HCT116 (cell line): ENCODE measurements at regions not wholly inside any gene's neighbourhood (a gene's known extent, or its start where the extent isn't known, plus 50 kb on each side); places are given as distances from the start of the nearest gene placed in this dataset.

ENCODE experiments used
- ATAC-seq: fragments of 200-7000 bp; cut with Tn5 transposase; 2 replicates; pipeline ENCODE4 v1.9.1; 2020; ENCODE audit warnings: mild to moderate bottlenecking, moderate library complexity
- BruUV-seq: library from RNA; stranded (reverse); fragments of 400-500 nt; replicated peaks from 2 replicates; lab custom pipeline; 2021; lab: Mats Ljungman, UMichigan
- CTCF ChIA-PET: fragments of 300-600 bp; sonication (Branson Sonifier 250); formaldehyde crosslinking; loops from one replicate; lab custom pipeline; 2021; ENCODE audit warnings: antibody characterized with exemption; lab: Charles Lee
- POLR2A ChIA-PET: fragments of 300-600, 350-600 bp; sonication (Branson Sonifier 250); formaldehyde crosslinking; loops from one replicate; lab custom pipeline; 2021; ENCODE audit warnings: antibody characterized with exemption; lab: Charles Lee
- RAD21 ChIA-PET, 2 experiments: fragments of 300-600 bp; sonication (Branson Sonifier 250); formaldehyde crosslinking; loops; one replicate each; lab custom pipeline; 2023; ENCODE audit warnings: low total read pairs in 2 of 2; ENCODE audit not compliant: uncharacterized antibody in 2 of 2, unreplicated experiment in 2 of 2, low non-redundant PET in 1 of 2; lab: Charles Lee
- DNase-seq: peaks from one replicate; pipeline ENCODE4 v3.0.0-alpha.2; 2010; ENCODE audit warnings: low read depth, low spot score
- H2AFZ ChIP-seq: fragments of 200-600 bp; shearing (Covaris generic), sonication (generic); 2 replicates; pipeline ENCODE4 v1.6.1; 2017; ENCODE audit warnings: low read depth, mixed run types, mixed read lengths, antibody characterized with exemption, low read length; ENCODE audit not compliant: poor library complexity, severe bottlenecking
- H3K27ac ChIP-seq: 2 replicates; pipeline ENCODE4 v1.5.1; 2012; ENCODE audit warnings: low read depth, low read length
- H3K27me3 ChIP-seq: fragments of 200-600 bp; sonication (generic); 2 replicates; pipeline ENCODE4 v1.6.1; 2016; ENCODE audit warnings: mixed run types, low read length, mixed read lengths; ENCODE audit not compliant: insufficient read depth
- H3K36me3 ChIP-seq, 2 experiments: fragments of 200-500 bp in 1 of 2; fragments of 200-600 bp in 1 of 2; sonication (Bioruptor generic) in 1 of 2; sonication (generic) in 1 of 2; 2 replicates each; pipeline versions ENCODE4 v1.5.1 to v1.6.1; 2014 to 2016; ENCODE audit warnings: low read length in 2 of 2, inconsistent platforms in 1 of 2, mixed read lengths in 1 of 2, mixed run types in 1 of 2; ENCODE audit not compliant: insufficient read depth in 2 of 2, control insufficient read depth in 1 of 2
- H3K4me1 ChIP-seq, 2 experiments: fragments of 200-600 bp in 1 of 2; sonication (generic) in 1 of 2; 2 replicates each; pipeline versions ENCODE4 v1.5.1 to v1.6.1; 2012 to 2017; ENCODE audit warnings: low read length in 2 of 2, inconsistent platforms in 1 of 2, mild to moderate bottlenecking in 1 of 2, mixed read lengths in 1 of 2, mixed run types in 1 of 2, moderate library complexity in 1 of 2; ENCODE audit not compliant: insufficient read depth in 2 of 2, control insufficient read depth in 1 of 2
- H3K4me2 ChIP-seq: fragments of 200-600 bp; sonication (generic); 2 replicates; pipeline ENCODE4 v1.6.1; 2017; ENCODE audit warnings: mixed run types, low read length, mixed read lengths
- H3K4me3 ChIP-seq, 2 experiments: fragments of 200-600 bp in 1 of 2; sonication (generic) in 1 of 2; replicated peaks in 1 of 2; 2 replicates each; pipeline ENCODE4 v1.5.1; 2011 to 2016; ENCODE audit warnings: low read length in 2 of 2, control low read depth in 1 of 2, low read depth in 1 of 2, mild to moderate bottlenecking in 1 of 2, mixed read lengths in 1 of 2, mixed run types in 1 of 2
- H3K79me2 ChIP-seq: fragments of 200-600 bp; sonication (generic); 2 replicates; pipeline ENCODE4 v1.6.1; 2017; ENCODE audit warnings: mild to moderate bottlenecking, mixed run types, low read length, moderate library complexity, mixed read lengths; ENCODE audit not compliant: insufficient read depth
- H3K9ac ChIP-seq: fragments of 200-600 bp; sonication (generic); 2 replicates; pipeline ENCODE4 v1.6.1; 2016; ENCODE audit warnings: low read length, mixed read lengths
- H3K9me2 ChIP-seq: fragments of 200-600 bp; sonication (generic), shearing (Covaris generic); 2 replicates; pipeline ENCODE4 v1.6.1; 2017; ENCODE audit warnings: mixed run types, mild to moderate bottlenecking, moderate library complexity; ENCODE audit not compliant: insufficient read depth
- H3K9me3 ChIP-seq, 2 experiments: fragments of 200-500 bp in 1 of 2; fragments of 200-600 bp in 1 of 2; sonication (Bioruptor generic) in 1 of 2; sonication (generic) in 1 of 2; 2 replicates each; pipeline ENCODE4 v1.6.1; 2014 to 2017; ENCODE audit warnings: low read length in 2 of 2, mixed read lengths in 2 of 2, inconsistent platforms in 1 of 2, low read depth in 1 of 2, mild to moderate bottlenecking in 1 of 2, mixed run types in 1 of 2, moderate library complexity in 1 of 2; ENCODE audit not compliant: control insufficient read depth in 1 of 2, insufficient read depth in 1 of 2
- H4K20me1 ChIP-seq: fragments of 200-600 bp; sonication (generic), shearing (Covaris generic); 2 replicates; pipeline ENCODE4 v1.6.1; 2017; ENCODE audit warnings: mixed run types, mild to moderate bottlenecking, moderate library complexity; ENCODE audit not compliant: insufficient read depth
- ATF3 ChIP-seq: IDR thresholded peaks from 2 replicates; pipeline ENCODE4 v1.6.1; 2012
- CEBPB ChIP-seq: IDR thresholded peaks from 2 replicates; pipeline ENCODE4 v1.6.1; 2012; ENCODE audit warnings: low read depth
- CTCF ChIP-seq, 3 experiments: fragments of 200-600 bp in 1 of 3; sonication (generic) in 1 of 3; IDR thresholded peaks in 2 of 3; conservative IDR thresholded peaks in 1 of 3; 2 replicates each; pipeline ENCODE4 v1.5.1; 2012 to 2017; ENCODE audit warnings: low read depth in 2 of 3, low read length in 2 of 3, antibody characterized with exemption in 1 of 3, borderline replicate concordance in 1 of 3, control low read depth in 1 of 3, mild to moderate bottlenecking in 1 of 3, mixed read lengths in 1 of 3, mixed run types in 1 of 3, moderate library complexity in 1 of 3; ENCODE audit not compliant: insufficient read depth in 1 of 3
- EGR1 ChIP-seq: IDR thresholded peaks from 2 replicates; pipeline ENCODE4 v1.6.1; 2012; ENCODE audit warnings: low read depth
- ELF1 ChIP-seq: IDR thresholded peaks from 2 replicates; pipeline ENCODE4 v1.6.1; 2012; ENCODE audit warnings: low read depth, borderline replicate concordance
- EZH2 ChIP-seq: fragments of 200-600 bp; sonication (generic); IDR thresholded peaks from 2 replicates; pipeline ENCODE4 v1.6.1; 2017; ENCODE audit warnings: antibody characterized with exemption, mixed run types
- EZH2phosphoT487 ChIP-seq: fragments of 200-600 bp; IDR thresholded peaks from 2 replicates; pipeline ENCODE4 v1.6.1; 2018; ENCODE audit warnings: antibody characterized with exemption, borderline replicate concordance
- JUND ChIP-seq: IDR thresholded peaks from 2 replicates; pipeline ENCODE4 v1.6.1; 2012
- POLR2AphosphoS5 ChIP-seq: IDR thresholded peaks from 2 replicates; pipeline ENCODE4 v1.6.1; 2011; ENCODE audit warnings: mild to moderate bottlenecking, low read depth, low read length, moderate library complexity
- RAD21 ChIP-seq: IDR thresholded peaks from 2 replicates; pipeline ENCODE4 v1.6.1; 2012; ENCODE audit warnings: low read depth, mild to moderate bottlenecking
- SIN3A ChIP-seq: IDR thresholded peaks from 2 replicates; pipeline ENCODE4 v1.6.1; 2012; ENCODE audit warnings: low read depth
- SP1 ChIP-seq: IDR thresholded peaks from 2 replicates; pipeline ENCODE4 v1.6.1; 2012; ENCODE audit warnings: low read depth
- SRF ChIP-seq: IDR thresholded peaks from 2 replicates; pipeline ENCODE4 v1.6.1; 2012; ENCODE audit warnings: low read depth
- TCF7L2 ChIP-seq: IDR thresholded peaks from 2 replicates; pipeline ENCODE4 v1.7.0; 2011; ENCODE audit warnings: borderline replicate concordance, inconsistent platforms; ENCODE audit not compliant: insufficient read depth, insufficient read length; ENCODE audit errors: extremely low read depth
- YY1 ChIP-seq: IDR thresholded peaks from 2 replicates; pipeline ENCODE4 v1.6.1; 2011; ENCODE audit warnings: low read length, low read depth, moderate library complexity, mild to moderate bottlenecking; ENCODE audit not compliant: insufficient replicate concordance; ENCODE audit errors: extremely low read depth
- ZBTB33 ChIP-seq: IDR thresholded peaks from 2 replicates; pipeline ENCODE4 v1.6.1; 2011; ENCODE audit warnings: mild to moderate bottlenecking, low read length, moderate library complexity; ENCODE audit not compliant: insufficient replicate concordance; ENCODE audit errors: extremely low read depth
- ZFX ChIP-seq: fragments of 450-650 bp; IDR thresholded peaks from 2 replicates; pipeline ENCODE4 v1.6.1; 2017
- intact Hi-C: fragments of 100-400 bp; cut with micrococcal nuclease; formaldehyde crosslinking; loops from 2 replicates; pipeline ENCODE4 v1.10.0; 2022

- TF ChIP-seq CTCF (IDR thresholded peaks at IDR 0.05 in 2 of 3, conservative IDR thresholded peaks at IDR 0.05 in 1 of 3; ENCODE audit: borderline replicate concordance in 1 of 3, insufficient read depth in 1 of 3, low read depth in 2 of 3, low read length in 2 of 3) (no peak), TCF7L2 (no peak), ZBTB33 (no peak), SIN3A (no peak), YY1 (no peak), ZFX (no peak), EZH2phosphoT487 (no peak), RAD21 (no peak), SRF (no peak), ATF3 (no peak), EGR1 (no peak), JUND (no peak), EZH2 (no peak), POLR2AphosphoS5 (no peak), CEBPB (no peak), ELF1 (no peak), SP1 (no peak)
- Histone ChIP-seq H3K9ac (no peak overlapping the region), H3K4me1 (no peaks in the 10 kb centered on the region), H3K4me2 (no peak overlapping the region), H3K9me3 (no peaks in the 10 kb centered on the region), H3K36me3 (no peaks in the 10 kb centered on the region), H3K79me2 (no peaks in the 10 kb centered on the region), H3K4me3 (no peak overlapping the region), H3K27ac (no peak overlapping the region), H3K9me2 (no peaks in the 10 kb centered on the region), H3K27me3 (no peaks in the 10 kb centered on the region), H4K20me1 (no peaks in the 10 kb centered on the region), H2AFZ (no peak overlapping the region)
- intact Hi-C loops, result no loop called here
- no TSS peak for BruUV-seq
- ChIA-PET POLR2A (no interaction called here), CTCF (no interaction called here), RAD21 (no interaction called here)
- DNase-seq, result no peak
- no peak for ATAC-seq
These were observed 155.9 kb upstream of the CENPE start for GRCh38 chr4:103354006-103354405.
